SKM-1 treated with dmso at 0.1 percent for 144 hours (cell line): ENCODE measurements at regions not wholly inside any gene's neighbourhood (a gene's known extent, or its start where the extent isn't known, plus 50 kb on each side); places are given as distances from the start of the nearest gene placed in this dataset.

Experiments
- DNase-seq: peaks from one replicate; lab custom pipeline; 2025; ENCODE audit not compliant: unreplicated experiment; lab: John Stamatoyannopoulos, UW

GRCh38 chr12:34361721-34362316 lies 339.5 kb downstream of the ALG10 start:
- no peak for DNase-seq

DNA sequence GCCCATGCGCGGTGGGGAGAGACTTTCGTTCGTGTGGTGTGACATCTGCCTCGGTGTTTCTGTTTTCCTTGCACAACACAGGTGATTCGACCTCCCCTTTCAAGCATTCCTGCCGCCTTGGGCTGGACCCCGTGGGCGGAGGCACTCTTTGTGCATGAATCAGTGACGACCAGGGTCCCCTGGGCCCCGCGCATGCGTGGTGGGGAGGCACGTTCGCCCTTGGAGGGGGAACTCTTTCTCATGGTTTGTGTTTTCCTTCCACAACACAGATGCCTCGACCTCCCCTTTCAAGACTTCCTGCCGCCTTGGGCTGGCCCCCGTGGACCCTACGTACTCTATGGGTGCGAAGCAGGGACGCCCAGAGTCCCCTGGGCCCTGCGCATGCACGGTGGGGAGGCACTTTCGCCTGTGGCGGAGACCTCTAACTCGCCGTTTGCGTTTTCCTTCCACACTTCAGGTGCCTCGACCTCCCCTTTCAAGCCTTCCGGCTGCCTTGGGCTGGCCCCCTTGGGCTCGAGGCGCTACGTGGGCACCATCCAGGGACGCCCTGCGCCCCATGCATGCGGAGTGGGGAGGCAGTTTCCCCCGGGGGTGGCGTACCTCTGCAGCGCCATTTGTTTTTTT lies 340.9 kb downstream of the ALG10 start:
- DNase-seq, result no peak

DNA sequence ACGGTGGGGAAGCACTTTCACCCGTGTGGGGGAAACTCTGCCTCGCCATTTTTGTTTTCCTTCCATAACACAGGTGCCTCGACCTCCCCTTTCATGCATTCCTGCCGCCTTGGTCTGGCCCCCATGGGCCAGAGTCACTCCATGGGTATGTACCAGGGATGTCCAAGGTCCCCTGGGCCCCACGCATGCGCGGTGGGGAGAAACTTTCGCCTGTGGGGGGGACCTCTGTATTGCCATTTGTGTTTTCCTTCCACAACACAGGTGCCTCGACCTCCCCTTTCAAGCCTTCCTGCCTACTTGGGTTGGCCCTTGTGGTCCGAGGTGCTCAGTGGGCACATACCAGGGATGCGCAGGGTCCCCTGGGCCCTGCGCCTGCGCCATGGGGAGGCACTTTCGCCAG lies 345.8 kb downstream of the ALG10 start:
- DNase-seq, result no peak

DNA sequence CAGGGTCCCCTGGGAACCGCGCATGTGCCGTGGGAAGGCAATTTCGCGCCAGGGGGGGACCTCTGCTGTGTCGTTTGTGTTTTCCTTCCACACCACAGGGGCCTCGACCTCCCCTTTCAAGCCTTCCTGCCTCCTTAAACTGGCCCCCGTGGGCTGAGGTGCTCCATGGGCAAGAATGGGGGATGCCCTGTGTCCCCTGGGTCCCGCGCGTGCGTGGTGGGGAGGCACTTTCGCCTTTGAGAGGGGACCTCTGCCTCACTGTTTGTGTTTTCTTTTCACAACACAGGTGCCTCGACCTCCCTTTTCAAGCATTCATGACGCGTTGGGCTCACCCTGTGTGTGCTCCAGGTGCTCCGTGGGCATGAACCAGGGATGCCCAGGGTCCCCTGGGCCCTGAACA lies 348.8 kb downstream of the ALG10 start:
- DNase-seq, result no peak

DNA sequence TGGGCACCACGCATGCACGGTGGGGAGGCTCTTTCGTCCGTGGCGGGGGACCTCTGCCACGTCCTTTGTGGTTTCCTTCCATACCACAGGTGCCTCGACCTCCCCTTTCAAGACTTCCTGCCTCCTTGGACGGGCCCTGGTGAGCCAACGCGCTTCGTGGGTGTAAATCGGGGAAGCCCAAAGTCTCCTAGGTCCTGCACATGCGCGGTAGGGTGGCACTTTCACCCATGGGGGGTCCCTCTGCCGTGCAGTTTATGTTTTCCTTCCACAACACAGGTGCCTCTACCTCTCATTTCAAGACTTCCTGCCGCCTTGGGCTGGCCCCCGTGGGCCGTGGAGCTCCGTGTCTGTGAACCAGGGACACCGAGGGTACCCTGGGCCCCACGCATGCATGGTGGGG lies 349.7 kb downstream of the ALG10 start:
- DNase-seq, result no peak

DNA sequence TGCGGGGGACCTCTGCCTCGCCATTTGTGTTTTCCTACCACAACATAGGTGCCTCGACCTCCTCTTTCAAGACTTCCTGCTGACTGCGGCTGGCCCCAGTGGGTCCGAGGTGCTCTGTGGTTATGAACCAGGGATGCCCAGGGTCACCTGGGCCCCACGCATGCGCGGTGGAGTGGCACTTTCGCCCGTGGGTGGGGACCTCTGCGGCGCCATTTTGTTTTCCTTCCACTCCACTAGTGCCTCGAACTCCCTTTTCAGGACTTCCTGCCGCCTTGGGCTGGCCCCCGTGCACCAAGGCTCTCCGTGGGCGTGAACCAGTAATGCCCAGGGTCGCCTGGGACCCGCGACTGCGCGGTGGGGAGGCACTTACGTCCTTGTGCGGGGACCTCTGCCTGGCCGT lies 351.6 kb downstream of the ALG10 start:
- no peak for DNase-seq

- no peak for DNase-seq
Measured at GRCh38 chr12:34376133-34376799, 354.0 kb downstream of the ALG10 start.

DNA sequence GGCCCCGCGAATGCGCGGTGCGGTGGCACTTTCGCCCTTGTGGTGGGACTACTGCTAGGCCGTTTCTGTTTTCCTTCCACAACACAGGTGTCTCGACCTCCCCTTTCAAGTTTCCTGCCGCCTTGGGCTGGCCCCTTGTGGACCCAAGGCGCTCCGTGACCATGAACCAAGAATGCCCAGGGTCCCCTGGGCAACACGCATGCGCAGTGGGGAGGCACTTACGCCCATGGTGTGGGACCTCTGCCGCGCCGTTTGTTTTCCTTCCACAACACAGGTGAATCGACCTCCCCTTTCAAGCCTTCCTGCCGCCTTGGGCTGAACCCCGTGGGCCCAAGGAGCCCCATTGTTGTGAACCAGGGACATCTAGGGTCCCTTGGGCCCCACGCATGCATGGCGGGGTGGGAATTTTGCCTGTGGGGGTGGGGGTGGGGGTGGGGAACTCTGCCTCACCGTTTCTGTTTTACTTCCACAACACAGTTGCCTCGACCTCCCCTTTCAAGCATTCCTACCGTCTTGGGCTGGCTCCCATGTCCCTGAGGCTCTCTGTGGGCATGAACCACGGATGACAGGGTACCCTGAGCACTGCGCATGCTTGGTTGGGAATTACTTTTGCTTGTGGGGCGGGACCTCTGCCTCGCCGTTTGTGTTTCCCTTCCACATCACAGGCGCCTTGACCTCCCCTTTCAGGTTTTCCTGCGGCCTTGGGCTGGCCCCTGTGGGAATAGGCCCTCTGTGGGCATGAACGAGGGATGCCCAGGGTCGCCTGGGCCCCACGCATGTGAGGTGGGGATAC lies 355.1 kb downstream of the ALG10 start:
- no peak for DNase-seq

GRCh38 chr12:34379142-34379541 lies 356.8 kb downstream of the ALG10 start:
- DNase-seq, result no peak

DNA sequence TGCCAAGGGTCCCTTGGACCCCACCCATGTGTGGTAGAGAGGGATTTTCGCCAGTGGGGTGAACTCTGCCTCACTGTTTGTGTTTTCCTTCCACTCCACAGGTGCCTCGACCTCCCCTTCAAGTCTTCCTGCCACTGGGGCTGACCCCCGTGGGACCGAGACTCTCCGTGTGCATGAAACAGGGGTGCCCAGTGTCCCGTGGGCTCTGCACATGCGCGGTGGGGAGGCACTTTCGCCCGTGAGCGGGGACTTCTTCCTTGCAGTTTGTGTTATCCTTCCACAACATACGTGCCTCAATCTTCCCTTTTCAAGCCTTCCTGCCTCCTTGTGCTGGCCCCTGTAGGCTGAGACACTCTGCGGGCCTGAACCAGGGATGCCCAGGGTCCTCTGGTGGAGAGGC lies 362.4 kb downstream of the ALG10 start:
- no peak for DNase-seq

DNA sequence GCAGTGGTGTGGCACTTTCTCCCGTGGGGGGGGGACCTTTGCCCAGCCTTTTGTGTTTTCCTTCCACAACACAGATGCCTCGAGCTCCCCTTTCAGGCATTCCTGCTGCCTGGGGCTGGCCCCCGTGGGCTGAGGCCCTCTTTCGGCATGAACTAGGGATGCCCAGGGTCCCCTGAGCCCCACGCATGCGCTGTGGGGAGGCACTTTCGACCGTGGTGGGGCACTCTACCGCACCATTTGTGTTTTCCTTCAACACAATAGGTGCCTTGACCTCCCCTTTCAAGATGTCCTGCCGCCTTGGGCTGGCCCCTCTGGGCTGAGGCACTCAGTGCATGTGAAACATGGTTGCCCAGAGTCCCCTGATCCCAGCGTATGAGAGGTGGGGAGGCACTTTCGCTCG lies 363.7 kb downstream of the ALG10 start:
- DNase-seq, result no peak

DNA sequence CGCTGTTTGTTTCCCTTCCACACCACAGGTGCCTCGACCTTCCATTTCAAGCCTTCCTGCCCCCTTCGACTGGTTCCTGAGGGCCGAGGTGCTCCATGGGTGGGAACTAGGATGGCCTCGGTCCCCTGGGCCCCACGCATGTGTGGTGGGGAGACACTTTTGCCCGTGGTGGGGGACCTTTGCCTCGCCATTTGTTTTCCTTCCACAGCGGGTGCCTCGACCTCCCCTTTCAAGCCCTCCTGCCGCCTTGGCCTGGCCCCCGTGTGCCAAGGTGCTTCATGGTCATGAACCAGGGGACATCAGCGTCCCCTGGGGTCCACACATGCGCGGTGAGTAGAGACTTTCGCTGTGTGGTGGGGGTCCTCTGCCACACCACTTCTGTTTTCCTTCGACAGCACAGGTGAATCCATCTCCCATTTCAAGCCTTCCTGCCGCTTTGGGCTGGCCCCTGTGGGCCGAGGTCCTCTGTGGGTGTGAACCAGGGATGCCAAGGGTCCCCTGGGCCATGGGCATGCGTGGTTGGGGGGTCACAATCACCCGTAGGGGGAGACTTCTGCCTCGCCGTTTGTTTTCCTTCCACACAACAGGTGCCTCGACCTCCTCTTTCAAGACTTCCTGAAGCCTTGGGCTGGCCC lies 364.4 kb downstream of the ALG10 start:
- DNase-seq, result no peak

DNA sequence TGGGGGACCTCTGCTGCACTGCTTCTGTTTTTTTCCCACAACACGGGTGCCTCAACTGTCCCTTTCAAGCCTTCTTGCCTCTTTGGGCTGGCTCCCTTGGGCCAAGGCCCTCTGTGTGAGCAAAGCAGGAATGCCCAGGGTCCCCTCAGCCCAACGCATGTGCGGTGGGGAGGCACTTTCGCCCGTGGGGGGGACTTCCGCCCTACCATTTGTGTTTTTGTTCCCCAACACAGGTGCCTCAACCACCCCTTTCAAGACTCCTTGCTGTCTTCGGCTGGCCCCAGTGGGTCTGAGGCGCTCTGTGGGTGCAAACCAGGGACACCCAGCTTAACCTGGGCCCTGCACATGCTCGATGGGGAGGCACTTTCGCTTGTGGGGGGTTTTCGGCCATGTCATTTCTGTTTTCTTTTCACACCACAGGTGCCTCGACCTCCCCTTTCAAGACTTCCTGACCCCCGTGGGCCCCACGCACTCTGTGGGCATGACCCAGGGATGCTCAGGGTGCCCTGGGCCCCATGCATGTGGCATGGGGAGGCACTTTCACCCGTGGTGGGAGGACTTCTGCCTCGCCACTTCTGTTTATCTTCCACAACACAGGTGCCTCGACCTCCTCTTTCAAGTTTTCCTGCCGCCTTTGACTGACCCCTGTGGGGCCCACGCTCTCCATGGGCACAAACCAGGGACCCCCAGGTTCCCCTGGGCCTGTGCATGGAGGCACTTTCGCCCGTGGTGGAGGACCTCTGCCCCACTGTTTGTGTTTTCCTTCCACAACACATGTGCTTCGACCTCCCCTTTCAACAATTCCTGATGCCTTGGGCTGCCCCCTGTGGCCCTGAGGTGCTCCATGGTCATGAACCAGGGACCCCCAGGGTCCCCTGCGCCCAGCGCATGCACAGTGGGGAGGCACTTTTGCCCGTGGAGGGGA lies 365.7 kb downstream of the ALG10 start:
- no peak for DNase-seq

DNA sequence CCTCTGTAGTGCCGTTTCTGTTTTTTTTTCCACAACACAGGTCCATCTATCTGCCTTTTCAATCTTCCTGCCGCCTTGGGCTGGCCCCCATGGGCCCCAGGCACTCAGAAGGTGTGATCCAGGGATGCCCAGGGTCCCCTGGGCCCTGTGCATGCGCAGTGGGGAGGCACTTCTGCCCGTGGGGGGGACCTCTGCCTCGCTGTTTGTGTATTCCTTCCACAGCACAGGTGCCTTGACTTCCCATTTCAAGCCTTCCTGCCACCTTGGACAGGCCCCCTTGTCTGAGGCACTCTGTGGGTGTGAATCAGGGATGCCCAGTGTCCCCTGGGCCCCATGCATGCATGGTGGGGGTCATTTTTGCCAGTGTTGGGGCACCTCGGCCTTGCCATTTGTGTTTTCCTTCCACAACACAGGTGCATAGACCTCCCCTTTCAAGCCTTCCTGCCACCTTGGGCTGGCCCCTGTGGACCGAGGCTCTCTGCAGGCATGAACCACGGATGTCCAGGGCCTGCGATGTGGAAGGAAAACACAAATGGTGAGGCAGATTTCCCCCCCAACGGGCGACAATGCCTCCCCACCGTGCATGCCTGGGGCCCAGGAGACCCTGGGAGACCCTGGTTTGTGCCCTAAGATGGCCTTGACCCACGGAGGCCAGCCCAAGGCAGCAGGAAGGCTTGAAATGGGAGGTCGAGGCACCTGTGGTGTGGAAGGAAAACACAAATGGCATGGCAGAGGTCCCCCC lies 366.5 kb downstream of the ALG10 start:
- DNase-seq, result no peak

- no peak for DNase-seq
Measured at GRCh38 chr12:34389378-34390170, 367.3 kb downstream of the ALG10 start.

DNA sequence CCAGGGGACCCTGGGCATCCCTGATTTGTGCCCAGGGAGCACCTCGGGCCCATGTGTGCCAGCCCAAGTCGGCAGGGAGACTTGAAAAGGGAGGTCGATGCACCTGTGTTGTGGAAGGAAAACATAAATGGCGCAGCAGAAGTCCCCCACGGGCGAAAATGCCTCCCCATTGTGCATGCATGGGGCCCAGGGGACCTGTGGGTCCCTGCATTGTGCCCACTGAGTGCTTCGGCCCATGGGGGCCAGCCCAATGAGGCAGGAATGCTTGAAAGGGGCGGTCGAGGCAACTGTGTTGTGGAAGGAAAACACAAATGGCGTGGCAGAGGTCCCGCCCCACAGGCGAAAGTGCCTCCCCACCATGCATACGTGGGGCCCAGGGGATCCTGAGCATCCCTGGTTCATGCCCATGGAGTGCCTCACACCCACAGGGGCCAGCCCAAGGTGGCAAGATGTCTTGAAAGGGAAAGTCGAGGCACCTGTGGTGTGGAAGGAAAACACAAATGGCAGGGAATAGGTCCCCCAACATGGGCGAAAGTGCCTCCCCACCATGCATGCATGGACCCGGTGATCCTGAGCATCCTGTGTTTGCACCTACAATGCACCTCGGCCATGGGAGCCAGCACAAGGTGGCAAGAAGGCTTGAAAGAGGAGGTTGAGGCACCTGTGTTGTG lies 368.0 kb downstream of the ALG10 start:
- no peak for DNase-seq

- DNase-seq, result no peak
Measured at GRCh38 chr12:34390846-34391700, 368.8 kb downstream of the ALG10 start.
